Liver (tissue), 7 donors: ENCODE measurements at regions not wholly inside any gene's neighbourhood (a gene's known extent, or its start where the extent isn't known, plus 50 kb on each side); places are given as distances from the start of the nearest gene placed in this dataset.

Source experiments
- DNase-seq: peaks from one replicate; pipeline ENCODE4 v3.0.0-alpha.2; 2017; ENCODE audit warnings: low spot score
- H3K27ac ChIP-seq, 2 donors: one replicate each; pipeline ENCODE4 v1.7.0; 2013; ENCODE audit warnings: inconsistent platforms in 2 of 2, low read length in 2 of 2, control low read depth in 1 of 2, low read depth in 1 of 2, mild to moderate bottlenecking in 1 of 2
- H3K27me3 ChIP-seq, 4 donors: one replicate each; pipeline versions ENCODE4 v1.6.1 to v1.7.0; 2013; ENCODE audit warnings: low read length in 3 of 4, inconsistent platforms in 1 of 4, mild to moderate bottlenecking in 1 of 4, moderate library complexity in 1 of 4; ENCODE audit not compliant: control insufficient read depth in 4 of 4, insufficient read depth in 4 of 4
- H3K36me3 ChIP-seq, 4 donors: one replicate each; pipeline versions ENCODE4 v1.6.1 to v1.7.0; 2013; ENCODE audit warnings: low read length in 3 of 4, mild to moderate bottlenecking in 3 of 4, low read depth in 1 of 4, moderate library complexity in 1 of 4; ENCODE audit not compliant: control insufficient read depth in 4 of 4, insufficient read depth in 3 of 4
- H3K4me1 ChIP-seq, 4 donors: one replicate each; pipeline versions ENCODE4 v1.6.1 to v1.7.0; 2013; ENCODE audit warnings: low read length in 3 of 4, mild to moderate bottlenecking in 3 of 4, moderate library complexity in 1 of 4; ENCODE audit not compliant: control insufficient read depth in 4 of 4, insufficient read depth in 4 of 4
- H3K4me3 ChIP-seq, 3 donors: one replicate each; pipeline versions ENCODE4 v1.6.1 to v1.7.0; 2013; ENCODE audit warnings: low read length in 3 of 3, control low read depth in 1 of 3, low read depth in 1 of 3, mild to moderate bottlenecking in 1 of 3
- H3K9ac ChIP-seq, 2 donors: one replicate each; pipeline ENCODE4 v1.7.0; 2013; ENCODE audit warnings: low read length in 2 of 2, mild to moderate bottlenecking in 2 of 2, moderate library complexity in 2 of 2, control low read depth in 1 of 2, low read depth in 1 of 2
- H3K9me3 ChIP-seq, 4 donors: one replicate each; pipeline versions ENCODE4 v1.6.1 to v1.7.0; 2013; ENCODE audit warnings: low read length in 3 of 4; ENCODE audit not compliant: control insufficient read depth in 4 of 4
- ATF3 ChIP-seq: IDR thresholded peaks from 2 replicates; pipeline ENCODE4 v1.6.1; 2016; ENCODE audit warnings: antibody characterized with exemption
- EGR1 ChIP-seq, 2 donors: IDR thresholded peaks; 2 replicates each; pipeline ENCODE4 v1.6.1; 2016 to 2018; ENCODE audit warnings: antibody characterized with exemption in 2 of 2, low read depth in 2 of 2
- FOXA1 ChIP-seq: IDR thresholded peaks from 2 replicates; pipeline ENCODE4 v1.6.1; 2016; ENCODE audit warnings: antibody characterized with exemption
- GABPA ChIP-seq, 2 donors: IDR thresholded peaks in 1 of 2; conservative IDR thresholded peaks in 1 of 2; 2 replicates each; pipeline ENCODE4 v1.6.1; 2016; ENCODE audit warnings: antibody characterized with exemption in 2 of 2, mild to moderate bottlenecking in 1 of 2, moderate library complexity in 1 of 2
- HNF4G ChIP-seq: IDR thresholded peaks from 2 replicates; pipeline ENCODE4 v1.6.1; 2016; ENCODE audit warnings: antibody characterized with exemption
- JUND ChIP-seq, 2 donors: IDR thresholded peaks; 2 replicates each; pipeline ENCODE4 v1.6.1; 2016; ENCODE audit warnings: antibody characterized with exemption in 2 of 2
- NR2F2 ChIP-seq: IDR thresholded peaks from 2 replicates; pipeline ENCODE4 v1.6.1; 2016; ENCODE audit warnings: antibody characterized with exemption
- RAD21 ChIP-seq, 2 donors: IDR thresholded peaks; 2 replicates each; pipeline ENCODE4 v1.6.1; 2016; ENCODE audit warnings: antibody characterized with exemption in 2 of 2, mild to moderate bottlenecking in 2 of 2
- REST ChIP-seq: IDR thresholded peaks from 2 replicates; pipeline ENCODE4 v1.6.1; 2016; ENCODE audit warnings: antibody characterized with exemption, mild to moderate bottlenecking
- RXRA ChIP-seq, 2 donors: IDR thresholded peaks; 2 replicates each; pipeline ENCODE4 v1.6.1; 2017 to 2018; ENCODE audit warnings: antibody characterized with exemption in 2 of 2, mild to moderate bottlenecking in 1 of 2
- SP1 ChIP-seq: IDR thresholded peaks from 2 replicates; pipeline ENCODE4 v1.6.1; 2018; ENCODE audit warnings: antibody characterized with exemption, mild to moderate bottlenecking
- TAF1 ChIP-seq: conservative IDR thresholded peaks from 2 replicates; pipeline ENCODE4 v1.6.1; 2016; ENCODE audit warnings: antibody characterized with exemption, mild to moderate bottlenecking
- YY1 ChIP-seq: IDR thresholded peaks from 2 replicates; pipeline ENCODE4 v1.6.1; 2016; ENCODE audit warnings: antibody characterized with exemption, mild to moderate bottlenecking
- WGBS: extraction: QIAGEN DNeasy Blood & Tissue Kit; methylation state at CpG from one replicate; pipeline ENCODE4 v1.1.7; 2013; 5-methylcytosine and 5-hydroxymethylcytosine counted together
- TF ChIP-seq, protein P1 (sequence below): IDR thresholded peaks from 2 replicates; pipeline ENCODE4 v1.6.1; 2016; ENCODE audit warnings: antibody characterized with exemption
- TF ChIP-seq, protein P2 (sequence below): IDR thresholded peaks from 2 replicates; pipeline ENCODE4 v1.6.1; 2016; ENCODE audit warnings: antibody characterized with exemption
- donor health status: healthy.
- donor health status: healthy.
- donor health status: healthy.
- donor health status: healthy.

GRCh38 chr10:111954386-111954785 lies 229.2 kb downstream of the GPAM start:
- 84% methylated on average over 4 of the region's 4 CpGs for WGBS
- Histone ChIP-seq H3K27ac (no peak overlapping the region), H3K9me3 (no peaks in the 10 kb centered on the region), H3K36me3 (no peaks in the 10 kb centered on the region), H3K9ac (no peak overlapping the region), H3K4me1 (no peaks in the 10 kb centered on the region), H3K27me3 (no peaks in the 10 kb centered on the region), H3K4me3 (no peak overlapping the region)
- no peak for TF ChIP-seq YY1
- TF ChIP-seq REST: no peak
- TF ChIP-seq NR2F2: no peak
- no peak for TF ChIP-seq HNF4G
- no peak for TF ChIP-seq ATF3
- no peak for TF ChIP-seq FOXA1
- TF ChIP-seq GABPA (IDR thresholded peaks at IDR 0.05 in 1 of 2, conservative IDR thresholded peaks at IDR 0.05 in 1 of 2): no peak
- no peak for TF ChIP-seq EGR1 (IDR thresholded peaks at IDR 0.05; ENCODE audit: low read depth in 2 of 2)
- no peak for TF ChIP-seq JUND (IDR thresholded peaks at IDR 0.05)
- TF ChIP-seq RAD21 (IDR thresholded peaks at IDR 0.05): no peak
- TF ChIP-seq, protein P1, sequence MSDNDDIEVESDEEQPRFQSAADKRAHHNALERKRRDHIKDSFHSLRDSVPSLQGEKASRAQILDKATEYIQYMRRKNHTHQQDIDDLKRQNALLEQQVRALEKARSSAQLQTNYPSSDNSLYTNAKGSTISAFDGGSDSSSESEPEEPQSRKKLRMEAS: no peak
- no peak for TF ChIP-seq TAF1
- no peak for TF ChIP-seq RXRA (IDR thresholded peaks at IDR 0.05)
- TF ChIP-seq SP1: no peak
- no peak for DNase-seq

DNA sequence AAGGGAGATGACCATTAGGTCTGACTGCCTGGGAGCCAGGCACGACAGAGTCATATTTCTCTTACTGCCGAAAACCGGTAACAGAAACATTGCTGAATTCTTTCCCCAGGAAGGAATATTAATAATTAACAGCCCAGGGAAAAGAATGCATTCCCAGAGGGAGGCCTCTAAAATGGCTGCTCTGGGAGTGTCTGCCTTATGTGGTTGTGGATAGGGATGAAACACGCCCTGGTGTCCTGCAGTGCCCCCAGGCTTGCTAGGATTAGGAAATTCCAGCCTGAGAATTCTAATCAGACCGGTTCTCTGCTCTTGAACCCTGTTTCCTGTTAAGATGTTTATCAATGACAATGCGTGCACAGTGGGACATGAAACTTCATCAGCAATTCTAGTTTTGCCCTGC lies 226.7 kb downstream of the GPAM start:
- Histone ChIP-seq H3K9ac (no peak overlapping the region), H3K27me3 (no peaks in the 10 kb centered on the region), H3K4me3 (no peak overlapping the region), H3K4me1 (no peaks in the 10 kb centered on the region), H3K36me3 (no peaks in the 10 kb centered on the region), H3K9me3 (no peaks in the 10 kb centered on the region), H3K27ac (no peak overlapping the region)
- WGBS: 94% methylated on average over 6 of the region's 6 CpGs
- TF ChIP-seq FOXA1 (no peak), GABPA (IDR thresholded peaks at IDR 0.05 in 1 of 2, conservative IDR thresholded peaks at IDR 0.05 in 1 of 2) (no peak), JUND (IDR thresholded peaks at IDR 0.05) (no peak), EGR1 (IDR thresholded peaks at IDR 0.05; ENCODE audit: low read depth in 2 of 2) (no peak), NR2F2 (no peak)
- TF ChIP-seq, protein P2, sequence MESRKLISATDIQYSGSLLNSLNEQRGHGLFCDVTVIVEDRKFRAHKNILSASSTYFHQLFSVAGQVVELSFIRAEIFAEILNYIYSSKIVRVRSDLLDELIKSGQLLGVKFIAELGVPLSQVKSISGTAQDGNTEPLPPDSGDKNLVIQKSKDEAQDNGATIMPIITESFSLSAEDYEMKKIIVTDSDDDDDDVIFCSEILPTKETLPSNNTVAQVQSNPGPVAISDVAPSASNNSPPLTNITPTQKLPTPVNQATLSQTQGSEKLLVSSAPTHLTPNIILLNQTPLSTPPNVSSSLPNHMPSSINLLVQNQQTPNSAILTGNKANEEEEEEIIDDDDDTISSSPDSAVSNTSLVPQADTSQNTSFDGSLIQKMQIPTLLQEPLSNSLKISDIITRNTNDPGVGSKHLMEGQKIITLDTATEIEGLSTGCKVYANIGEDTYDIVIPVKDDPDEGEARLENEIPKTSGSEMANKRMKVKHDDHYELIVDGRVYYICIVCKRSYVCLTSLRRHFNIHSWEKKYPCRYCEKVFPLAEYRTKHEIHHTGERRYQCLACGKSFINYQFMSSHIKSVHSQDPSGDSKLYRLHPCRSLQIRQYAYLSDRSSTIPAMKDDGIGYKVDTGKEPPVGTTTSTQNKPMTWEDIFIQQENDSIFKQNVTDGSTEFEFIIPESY: no peak
- TF ChIP-seq, protein P1: no peak
- no peak for DNase-seq
